Neutrophil (primary cell): ENCODE measurements at regions not wholly inside any gene's neighbourhood (a gene's known extent, or its start where the extent isn't known, plus 50 kb on each side); places are given as distances from the start of the nearest gene placed in this dataset.

Source experiments
- H3K27ac ChIP-seq: fragments of 200-600 bp; sonication (generic); 2 replicates; pipeline ENCODE4 v1.5.1; 2016; ENCODE audit warnings: mild to moderate bottlenecking, moderate library complexity
- H3K27me3 ChIP-seq: fragments of 200-600 bp; sonication (generic); 2 replicates; pipeline ENCODE4 v1.6.0; 2016; ENCODE audit warnings: mild to moderate bottlenecking
- H3K36me3 ChIP-seq: fragments of 200-600 bp; sonication (generic); 2 replicates; pipeline ENCODE4 v1.5.1; 2017
- H3K4me1 ChIP-seq, 2 experiments: fragments of 200-600 bp in 1 of 2; sonication (generic) in 1 of 2; 1 replicate in 1 of 2; 2 replicates in 1 of 2; pipeline versions ENCODE4 v1.5.1 to v1.6.1; 2013 to 2016; ENCODE audit warnings: low read depth in 1 of 2, low read length in 1 of 2, mild to moderate bottlenecking in 1 of 2, moderate library complexity in 1 of 2; ENCODE audit not compliant: control insufficient read depth in 1 of 2, insufficient read depth in 1 of 2
- H3K4me3 ChIP-seq, 2 experiments: fragments of 200-600 bp in 1 of 2; sonication (generic) in 1 of 2; 1 replicate in 1 of 2; 2 replicates in 1 of 2; pipeline ENCODE4 v1.5.1; 2013 to 2016; ENCODE audit warnings: low read depth in 1 of 2, low read length in 1 of 2, mild to moderate bottlenecking in 1 of 2, moderate library complexity in 1 of 2
- H3K9me3 ChIP-seq: fragments of 200-600 bp; sonication (generic); 2 replicates; pipeline ENCODE4 v1.5.1; 2016
- TF ChIP-seq, protein P1 (sequence below): fragments of 200-600 bp; sonication (generic); IDR thresholded peaks from 2 replicates; pipeline ENCODE4 v1.5.1; 2016; ENCODE audit warnings: antibody characterized with exemption

- Histone ChIP-seq H3K9me3 (no peaks in the 10 kb centered on the region), H3K27me3 (no peaks in the 10 kb centered on the region), H3K36me3 (no peaks in the 10 kb centered on the region), H3K27ac (no peak overlapping the region), H3K4me3 (no peak overlapping the region), H3K4me1 (no peaks in the 10 kb centered on the region)
- TF ChIP-seq, protein P1, sequence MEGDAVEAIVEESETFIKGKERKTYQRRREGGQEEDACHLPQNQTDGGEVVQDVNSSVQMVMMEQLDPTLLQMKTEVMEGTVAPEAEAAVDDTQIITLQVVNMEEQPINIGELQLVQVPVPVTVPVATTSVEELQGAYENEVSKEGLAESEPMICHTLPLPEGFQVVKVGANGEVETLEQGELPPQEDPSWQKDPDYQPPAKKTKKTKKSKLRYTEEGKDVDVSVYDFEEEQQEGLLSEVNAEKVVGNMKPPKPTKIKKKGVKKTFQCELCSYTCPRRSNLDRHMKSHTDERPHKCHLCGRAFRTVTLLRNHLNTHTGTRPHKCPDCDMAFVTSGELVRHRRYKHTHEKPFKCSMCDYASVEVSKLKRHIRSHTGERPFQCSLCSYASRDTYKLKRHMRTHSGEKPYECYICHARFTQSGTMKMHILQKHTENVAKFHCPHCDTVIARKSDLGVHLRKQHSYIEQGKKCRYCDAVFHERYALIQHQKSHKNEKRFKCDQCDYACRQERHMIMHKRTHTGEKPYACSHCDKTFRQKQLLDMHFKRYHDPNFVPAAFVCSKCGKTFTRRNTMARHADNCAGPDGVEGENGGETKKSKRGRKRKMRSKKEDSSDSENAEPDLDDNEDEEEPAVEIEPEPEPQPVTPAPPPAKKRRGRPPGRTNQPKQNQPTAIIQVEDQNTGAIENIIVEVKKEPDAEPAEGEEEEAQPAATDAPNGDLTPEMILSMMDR = no peak
These were observed 662.5 kb downstream of the LUZP2 start for GRCh38 chr11:25159341-25159740.

- no peaks in the 10 kb centered on the region for H3K4me1 ChIP-seq
- no peaks in the 10 kb centered on the region for H3K27me3 ChIP-seq
- no peaks in the 10 kb centered on the region for H3K36me3 ChIP-seq
- H3K4me3 ChIP-seq = no peak overlapping the region
- TF ChIP-seq, protein P1 = no peak
- no peak overlapping the region for H3K27ac ChIP-seq
- H3K9me3 ChIP-seq = no peaks in the 10 kb centered on the region
These were observed 666.6 kb downstream of the LUZP2 start for GRCh38 chr11:25163421-25163820.

GRCh38 chr11:25180187-25180586 lies 683.3 kb downstream of the LUZP2 start:
- no peaks in the 10 kb centered on the region for H3K27me3 ChIP-seq
- H3K27ac ChIP-seq = no peak overlapping the region
- no peak overlapping the region for H3K4me3 ChIP-seq
- TF ChIP-seq, protein P1 = no peak
- H3K4me1 ChIP-seq = no peaks in the 10 kb centered on the region
- H3K9me3 ChIP-seq = no peaks in the 10 kb centered on the region
- no peaks in the 10 kb centered on the region for H3K36me3 ChIP-seq

GRCh38 chr11:25183411-25183810 lies 686.6 kb downstream of the LUZP2 start:
- TF ChIP-seq, protein P1 = no peak
- H3K27me3 ChIP-seq = no peaks in the 10 kb centered on the region
- no peaks in the 10 kb centered on the region for H3K36me3 ChIP-seq
- no peak overlapping the region for H3K27ac ChIP-seq
- H3K4me3 ChIP-seq = no peak overlapping the region
- no peaks in the 10 kb centered on the region for H3K9me3 ChIP-seq
- no peaks in the 10 kb centered on the region for H3K4me1 ChIP-seq

- Histone ChIP-seq H3K4me1 (no peaks in the 10 kb centered on the region), H3K36me3 (no peaks in the 10 kb centered on the region), H3K4me3 (no peak overlapping the region), H3K27ac (no peak overlapping the region), H3K27me3 (no peaks in the 10 kb centered on the region), H3K9me3 (no peaks in the 10 kb centered on the region)
- TF ChIP-seq, protein P1 = no peak
These were observed 700.7 kb downstream of the LUZP2 start for GRCh38 chr11:25197515-25197914.

GRCh38 chr11:25198704-25199103 lies 701.9 kb downstream of the LUZP2 start:
- H3K4me3 ChIP-seq = no peak overlapping the region
- H3K36me3 ChIP-seq = no peaks in the 10 kb centered on the region

More at GRCh38 chr11:25198704-25199103, 701.9 kb downstream of the LUZP2 start:
- H3K27ac ChIP-seq = no peak overlapping the region
- no peaks in the 10 kb centered on the region for H3K9me3 ChIP-seq
- TF ChIP-seq, protein P1 = no peak
- no peaks in the 10 kb centered on the region for H3K27me3 ChIP-seq
- no peaks in the 10 kb centered on the region for H3K4me1 ChIP-seq
